ENCODE measurements at regions not wholly inside any gene's neighbourhood (a gene's known extent, or its start where the extent isn't known, plus 50 kb on each side); places are given as distances from the start of the nearest gene placed in this dataset.

DNA sequence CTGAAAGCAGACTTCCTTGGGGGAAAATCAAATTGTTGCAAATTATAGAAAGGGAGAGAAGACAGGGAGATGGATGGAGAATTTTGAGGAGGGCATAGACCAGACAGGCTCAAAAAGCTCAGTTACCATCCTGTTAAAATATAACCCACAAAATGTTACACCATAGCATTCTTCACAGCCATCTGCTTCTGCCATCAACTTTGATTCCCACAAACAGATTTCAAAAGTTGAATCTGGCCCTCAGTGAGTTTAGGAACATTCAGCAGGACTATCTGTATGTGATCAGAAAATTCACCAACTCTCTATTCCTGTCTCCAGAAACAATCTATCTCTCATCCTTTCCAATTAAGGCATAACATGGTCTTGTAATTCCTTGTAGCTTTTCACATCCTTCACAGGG is 159.8 kb upstream of the CCDC68 start:
- Histone ChIP-seq H3K36me3 (no peaks in the 10 kb centered on the region), H3K4me1 (replicated peaks) (no peaks in the 10 kb centered on the region), H3K27me3 (replicated peaks; ENCODE audit: insufficient read depth) (no peaks in the 10 kb centered on the region), H3K9me3 (no peaks in the 10 kb centered on the region), H3K27ac (no peak overlapping the region), H3K4me3 (no peak overlapping the region)
- TF ChIP-seq POLR2AphosphoS5 (IDR thresholded peaks at IDR 0.05) (no peak), POLR2A (IDR thresholded peaks at IDR 0.05) (no peak)
- TF ChIP-seq, protein P1, sequence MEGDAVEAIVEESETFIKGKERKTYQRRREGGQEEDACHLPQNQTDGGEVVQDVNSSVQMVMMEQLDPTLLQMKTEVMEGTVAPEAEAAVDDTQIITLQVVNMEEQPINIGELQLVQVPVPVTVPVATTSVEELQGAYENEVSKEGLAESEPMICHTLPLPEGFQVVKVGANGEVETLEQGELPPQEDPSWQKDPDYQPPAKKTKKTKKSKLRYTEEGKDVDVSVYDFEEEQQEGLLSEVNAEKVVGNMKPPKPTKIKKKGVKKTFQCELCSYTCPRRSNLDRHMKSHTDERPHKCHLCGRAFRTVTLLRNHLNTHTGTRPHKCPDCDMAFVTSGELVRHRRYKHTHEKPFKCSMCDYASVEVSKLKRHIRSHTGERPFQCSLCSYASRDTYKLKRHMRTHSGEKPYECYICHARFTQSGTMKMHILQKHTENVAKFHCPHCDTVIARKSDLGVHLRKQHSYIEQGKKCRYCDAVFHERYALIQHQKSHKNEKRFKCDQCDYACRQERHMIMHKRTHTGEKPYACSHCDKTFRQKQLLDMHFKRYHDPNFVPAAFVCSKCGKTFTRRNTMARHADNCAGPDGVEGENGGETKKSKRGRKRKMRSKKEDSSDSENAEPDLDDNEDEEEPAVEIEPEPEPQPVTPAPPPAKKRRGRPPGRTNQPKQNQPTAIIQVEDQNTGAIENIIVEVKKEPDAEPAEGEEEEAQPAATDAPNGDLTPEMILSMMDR (IDR thresholded peaks at IDR 0.05) = no peak
- no peak for DNase-seq (ENCODE audit: low spot score)
- intact Hi-C loops (cut with DNase I) = no loop called here

DNA sequence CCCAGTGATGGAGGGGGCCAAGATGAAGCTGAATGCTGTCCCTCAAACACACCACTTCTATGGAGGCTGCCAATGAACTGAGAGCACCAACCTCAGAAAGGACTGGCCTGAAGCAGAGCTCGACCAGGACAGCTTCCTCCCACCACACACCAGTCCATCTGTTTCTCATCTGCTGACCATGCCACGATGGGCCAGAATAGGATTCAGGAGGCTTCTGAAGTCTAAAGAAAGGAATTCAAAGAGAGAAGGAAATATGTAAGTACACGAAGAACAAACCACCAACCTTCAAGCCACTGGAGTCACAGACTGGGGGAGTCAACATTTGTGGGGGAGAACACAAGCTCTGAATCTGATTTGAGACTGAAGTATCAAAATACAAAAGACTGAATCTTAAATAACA is 157.6 kb upstream of the CCDC68 start:
- Histone ChIP-seq H3K27ac (no peak overlapping the region), H3K9me3 (no peaks in the 10 kb centered on the region), H3K36me3 (no peaks in the 10 kb centered on the region), H3K4me3 (no peak overlapping the region), H3K4me1 (replicated peaks) (no peaks in the 10 kb centered on the region), H3K27me3 (replicated peaks; ENCODE audit: insufficient read depth) (no peaks in the 10 kb centered on the region)
- no peak for DNase-seq (ENCODE audit: low spot score)
- TF ChIP-seq, protein P1 (IDR thresholded peaks at IDR 0.05) = no peak
- no peak for TF ChIP-seq POLR2AphosphoS5 (IDR thresholded peaks at IDR 0.05)
- TF ChIP-seq POLR2A (IDR thresholded peaks at IDR 0.05) = no peak
- intact Hi-C loops (cut with DNase I) = no loop called here
- 70% methylated on average over 3 of the region's 3 CpGs for WGBS

DNA sequence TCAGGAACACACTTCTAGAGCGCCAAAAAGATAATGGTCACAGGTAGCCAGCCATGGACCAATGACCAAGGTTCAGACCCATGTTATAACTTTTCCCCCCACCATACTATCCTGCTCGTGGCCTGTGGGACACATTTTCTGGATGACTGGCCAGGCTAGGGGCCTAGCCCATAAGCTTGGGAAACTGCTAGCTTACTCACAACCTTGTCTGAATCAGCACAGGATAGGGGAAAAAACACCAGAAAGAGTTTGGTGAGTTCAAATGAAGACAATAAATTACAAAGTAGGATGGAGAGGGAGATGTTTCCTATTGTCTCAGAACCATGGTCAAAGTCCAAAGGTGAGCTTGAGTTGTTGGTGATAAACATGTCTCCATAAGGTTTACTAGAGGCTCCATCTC is 156.3 kb upstream of the CCDC68 start:
- DNase-seq (ENCODE audit: low spot score) = no peak

DNA sequence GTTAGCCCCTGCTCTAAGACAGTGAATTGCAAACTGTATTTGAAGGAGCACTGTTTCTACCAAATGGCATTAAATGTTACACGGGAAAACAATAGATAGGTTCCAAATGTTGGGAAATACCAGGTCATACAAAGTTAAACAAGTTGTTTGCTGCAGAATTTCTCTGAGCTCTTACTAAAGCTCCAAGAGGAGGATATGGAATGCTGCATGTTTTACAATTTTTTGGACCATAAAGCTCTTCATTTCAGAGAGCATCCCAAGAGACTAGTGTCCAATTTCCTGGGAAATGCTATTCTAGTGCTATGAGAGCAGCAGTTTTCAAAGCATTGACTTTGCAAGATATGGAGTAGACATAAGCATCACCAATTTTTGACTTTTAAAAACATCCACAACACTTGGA is 155.6 kb upstream of the CCDC68 start:
- Histone ChIP-seq H3K4me1 (replicated peaks) (no peaks in the 10 kb centered on the region), H3K4me3 (no peak overlapping the region), H3K9me3 (no peaks in the 10 kb centered on the region), H3K27me3 (replicated peaks; ENCODE audit: insufficient read depth) (no peaks in the 10 kb centered on the region), H3K27ac (no peak overlapping the region), H3K36me3 (no peaks in the 10 kb centered on the region)
- WGBS = 39% methylated on average over 1 of the region's 1 CpG
- intact Hi-C loops (cut with DNase I) = no loop called here
- DNase-seq (ENCODE audit: low spot score) = no peak
- TF ChIP-seq POLR2AphosphoS5 (IDR thresholded peaks at IDR 0.05) = no peak
- no peak for TF ChIP-seq POLR2A (IDR thresholded peaks at IDR 0.05)

More for the DNA sequence above, 156.3 kb upstream of the CCDC68 start:
- no peaks in the 10 kb centered on the region for H3K9me3 ChIP-seq
- intact Hi-C loops (cut with DNase I) = no loop called here
- no peak overlapping the region for H3K27ac ChIP-seq
- no peaks in the 10 kb centered on the region for H3K36me3 ChIP-seq
- WGBS = 97% methylated on average over 2 of the region's 2 CpGs
- no peak overlapping the region for H3K4me3 ChIP-seq
- H3K4me1 ChIP-seq (replicated peaks) = no peaks in the 10 kb centered on the region
- TF ChIP-seq, protein P1 (IDR thresholded peaks at IDR 0.05) = no peak
- TF ChIP-seq POLR2AphosphoS5 (IDR thresholded peaks at IDR 0.05) (no peak), POLR2A (IDR thresholded peaks at IDR 0.05) (no peak)
- no peaks in the 10 kb centered on the region for H3K27me3 ChIP-seq (replicated peaks; ENCODE audit: insufficient read depth)

DNA sequence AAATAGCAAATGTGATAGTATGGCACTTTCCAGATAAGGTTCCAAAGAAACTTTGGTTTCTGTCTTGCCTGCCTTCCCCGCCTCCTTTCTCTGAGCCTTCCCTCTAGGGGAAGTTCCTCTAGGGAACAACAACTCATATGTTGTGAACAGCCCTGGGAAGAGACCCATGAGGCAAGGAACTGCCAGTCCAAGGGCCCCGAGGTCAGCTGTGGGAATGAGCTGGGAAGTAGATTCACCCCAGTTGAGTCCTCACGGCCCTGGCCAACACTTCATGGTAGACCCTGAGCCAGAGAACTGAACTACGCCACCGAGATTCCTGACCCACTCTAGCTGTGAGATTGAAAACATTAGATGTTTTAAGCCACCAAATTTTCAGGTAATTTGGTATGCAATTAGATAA is 154.5 kb upstream of the CCDC68 start:
- Histone ChIP-seq H3K4me3 (no peak overlapping the region), H3K9me3 (no peaks in the 10 kb centered on the region), H3K27me3 (replicated peaks; ENCODE audit: insufficient read depth) (no peaks in the 10 kb centered on the region), H3K4me1 (replicated peaks) (no peaks in the 10 kb centered on the region), H3K36me3 (no peaks in the 10 kb centered on the region), H3K27ac (no peak overlapping the region)
- TF ChIP-seq POLR2AphosphoS5 (IDR thresholded peaks at IDR 0.05) (no peak), POLR2A (IDR thresholded peaks at IDR 0.05) (no peak)
- TF ChIP-seq, protein P1 (IDR thresholded peaks at IDR 0.05) = no peak
- intact Hi-C loops (cut with DNase I) = no loop called here
- WGBS = 98% methylated on average over 5 of the region's 5 CpGs
- no peak for DNase-seq (ENCODE audit: low spot score)

Measured in prostate gland (tissue), 2 donors.